NCI-H510A treated with DMSO at 0.1 percent for 48 hours (cell line): ENCODE measurements at regions not wholly inside any gene's neighbourhood (a gene's known extent, or its start where the extent isn't known, plus 50 kb on each side); places are given as distances from the start of the nearest gene placed in this dataset.

Source experiments
- DNase-seq: peaks from one replicate; lab custom pipeline; 2025; lab: John Stamatoyannopoulos, UW

DNA sequence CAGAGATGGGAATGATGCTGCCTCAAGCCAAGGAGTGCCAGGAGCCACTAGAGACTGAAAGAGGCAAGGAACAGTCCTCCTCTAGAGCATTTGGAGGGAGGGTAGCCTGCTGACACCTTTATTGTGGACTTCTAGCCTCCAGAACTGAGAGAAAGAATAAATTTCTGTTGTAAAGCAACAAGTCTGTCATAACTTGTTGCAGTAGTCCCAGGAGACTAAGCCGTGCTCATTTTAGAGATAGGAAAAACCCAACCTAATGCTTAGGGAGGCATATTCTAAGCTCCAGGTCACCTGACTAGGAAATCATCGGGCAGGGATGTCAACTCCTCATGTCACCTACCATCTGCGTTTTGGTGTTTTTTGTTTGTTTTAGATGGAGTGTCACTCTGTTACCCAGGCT, 345.4 kb upstream of the EEF2KMT start:
- DNase-seq: no peak

DNA sequence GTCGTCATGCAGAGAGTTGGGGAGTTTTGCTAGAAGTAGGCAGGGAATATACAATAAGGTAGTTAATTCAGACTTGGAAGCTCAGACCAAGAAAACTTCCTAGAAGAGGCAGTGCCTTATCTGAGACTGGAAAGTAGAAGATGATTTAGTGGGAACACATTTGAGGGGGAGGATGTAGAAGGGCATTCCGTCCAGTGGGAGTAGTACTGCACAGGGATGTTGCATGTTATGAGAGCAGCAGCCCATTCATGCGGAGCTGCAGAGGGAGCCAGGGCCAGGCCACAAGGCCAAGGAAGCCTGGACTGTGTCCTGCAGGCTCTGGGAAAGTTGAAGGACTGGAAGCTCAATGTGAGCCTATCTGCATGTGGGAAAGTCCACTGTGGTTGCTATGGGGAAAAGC, 344.5 kb upstream of the EEF2KMT start:
- DNase-seq: no peak

DNA sequence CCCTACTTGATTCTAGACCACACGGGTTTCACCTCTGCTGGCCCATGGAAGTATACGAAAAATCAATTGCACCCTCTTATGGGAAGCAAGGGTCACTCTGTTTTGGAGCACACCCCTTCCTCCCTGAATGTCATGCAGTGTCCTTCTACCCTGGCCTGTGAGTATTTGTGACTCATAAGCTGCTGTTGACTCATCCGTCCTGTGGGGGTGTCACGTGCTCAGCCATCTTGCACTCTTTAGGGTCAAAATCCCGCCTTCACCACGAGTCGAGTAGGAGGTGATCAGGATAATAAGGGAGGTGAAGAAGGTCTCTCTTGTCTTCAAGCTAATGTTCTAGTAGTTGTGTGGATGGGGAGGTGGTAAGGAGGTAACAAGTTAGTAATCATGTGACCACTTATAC, 341.0 kb upstream of the EEF2KMT start:
- no peak for DNase-seq

DNA sequence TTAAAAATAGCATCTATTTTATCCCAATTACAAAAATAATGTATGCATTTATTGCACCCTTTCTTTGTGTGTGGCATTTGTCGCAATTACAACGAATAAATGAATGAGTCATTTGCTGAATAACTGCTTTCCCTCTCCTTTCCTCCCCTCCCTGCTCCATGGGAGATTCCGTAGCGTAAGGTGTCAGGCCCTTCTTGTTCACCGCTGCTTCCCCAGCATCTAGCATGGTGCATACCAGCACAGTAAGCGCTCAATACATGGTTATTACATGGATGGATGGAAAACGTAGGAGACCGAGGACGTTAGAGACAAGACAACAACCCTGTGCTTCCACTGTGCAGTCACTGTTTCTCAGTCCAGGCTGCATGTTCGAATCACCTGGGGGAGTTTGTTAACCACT, 336.0 kb upstream of the EEF2KMT start:
- DNase-seq: no peak

DNA sequence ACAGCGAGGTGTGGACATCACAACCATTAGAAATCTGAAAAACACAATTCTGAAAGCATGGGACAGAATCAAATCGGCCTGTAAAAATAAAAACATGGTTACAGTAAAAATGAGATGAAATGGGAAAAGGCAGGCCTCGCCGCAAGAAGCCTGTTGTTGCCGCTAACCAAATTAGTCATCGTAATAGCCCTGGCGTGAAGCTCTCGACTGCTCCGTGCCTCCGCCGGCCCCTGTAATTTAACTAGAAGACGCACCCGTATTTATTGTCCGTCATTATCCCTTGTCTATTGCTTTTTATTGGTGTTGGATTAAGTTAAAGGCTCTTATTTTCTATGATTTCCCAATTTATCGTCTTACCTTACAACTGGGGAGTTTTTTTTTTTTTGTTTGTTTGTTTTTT, 334.6 kb upstream of the EEF2KMT start:
- no peak for DNase-seq

DNA sequence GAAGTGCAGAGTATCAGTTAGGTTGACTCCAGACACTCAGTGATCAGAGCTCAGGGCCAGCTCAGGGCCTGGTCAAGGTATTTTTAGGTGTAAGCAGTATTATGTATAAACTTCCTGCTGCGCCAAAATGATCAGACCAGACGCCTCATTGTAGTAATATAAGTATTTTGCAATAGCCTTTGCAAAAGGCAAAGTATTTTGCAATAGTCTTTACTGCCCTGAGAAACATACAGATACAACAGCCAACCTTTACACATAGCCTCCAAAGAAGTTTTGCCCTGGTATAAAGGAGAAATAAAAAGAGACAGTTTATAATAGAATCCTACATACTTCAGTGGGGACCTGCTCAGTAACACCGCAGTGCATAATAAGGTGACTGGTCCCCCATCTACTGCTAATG, 333.0 kb upstream of the EEF2KMT start:
- DNase-seq: no peak

DNA sequence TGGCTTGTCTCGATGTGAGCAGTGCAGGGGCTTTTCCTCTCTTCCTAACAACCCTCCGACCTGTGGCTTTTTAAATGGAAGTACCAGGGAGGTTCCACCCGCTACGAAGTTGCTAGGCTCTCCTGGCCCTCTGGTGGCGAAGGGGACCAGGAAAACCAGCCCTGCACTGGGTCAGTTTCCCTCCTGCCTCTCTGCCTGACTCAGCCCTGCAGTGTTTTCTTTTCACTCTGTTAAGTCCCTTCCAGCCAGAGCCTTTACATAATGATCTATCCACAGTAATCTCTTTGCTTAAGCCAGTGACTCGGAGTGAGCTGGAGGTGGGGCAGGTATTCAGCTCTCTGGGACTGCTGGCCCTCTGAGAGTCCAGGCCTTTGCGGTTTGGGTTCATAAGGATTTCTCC, 331.3 kb upstream of the EEF2KMT start:
- no peak for DNase-seq

DNA sequence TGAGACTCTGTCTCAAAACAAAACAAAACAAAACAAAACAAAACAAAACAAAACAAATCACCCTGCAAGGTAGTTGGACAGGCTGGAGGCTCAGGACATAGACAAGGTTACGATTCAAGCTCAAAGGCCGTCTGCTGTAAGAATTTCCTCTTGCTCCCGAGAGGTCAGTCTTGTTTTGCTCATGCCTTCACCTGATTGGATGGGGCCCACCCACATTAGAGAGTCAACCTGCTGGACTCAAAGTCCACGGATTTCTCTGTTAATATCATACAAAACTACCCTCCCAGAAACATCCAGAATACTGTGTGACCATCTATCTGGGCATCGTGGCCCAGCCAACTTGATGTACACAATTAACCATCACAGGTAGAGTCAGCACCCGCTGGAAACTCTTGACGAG, 330.0 kb upstream of the EEF2KMT start:
- no peak for DNase-seq

DNA sequence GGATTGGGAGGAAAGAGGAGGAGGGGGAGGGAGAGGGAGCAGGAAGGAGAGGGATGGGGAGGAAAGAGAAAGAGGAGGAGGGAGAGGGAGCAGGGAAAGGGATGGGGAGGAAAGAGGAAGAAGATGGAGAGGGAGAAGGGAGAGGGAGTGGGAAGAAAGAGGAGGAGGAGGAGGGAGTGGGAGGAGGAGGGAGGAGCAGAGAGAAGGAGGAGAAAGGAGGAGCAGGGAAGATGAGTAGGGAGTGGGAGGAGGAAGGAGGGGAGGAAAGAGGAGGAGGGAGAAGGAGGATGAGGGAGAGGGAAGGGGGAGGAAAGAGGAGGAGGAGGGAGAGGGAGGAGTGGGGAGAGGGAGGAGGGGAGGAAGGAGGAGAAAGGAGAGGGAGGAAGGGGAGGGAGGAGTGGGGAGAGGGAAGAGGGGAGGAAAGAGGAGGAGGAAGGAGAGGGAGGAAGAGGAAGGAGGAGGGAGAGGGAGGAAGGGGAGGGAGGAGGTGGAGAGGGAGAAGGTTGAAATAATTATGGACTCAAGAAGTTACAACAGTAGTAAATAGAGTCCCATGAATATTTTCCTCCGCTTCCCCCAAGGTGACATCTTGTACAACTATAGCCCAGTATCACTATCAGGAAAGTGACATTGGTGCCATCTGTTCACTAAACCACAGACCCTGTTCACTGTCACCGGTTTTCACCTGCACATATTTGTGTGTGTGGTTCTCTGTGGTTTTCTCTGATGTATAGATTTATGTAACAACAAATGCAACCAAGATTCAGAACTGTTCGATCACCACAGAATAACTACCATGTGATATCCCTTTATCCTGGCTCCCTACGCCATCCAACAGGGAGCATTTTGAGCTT, 325.3 kb upstream of the EEF2KMT start:
- DNase-seq: no peak

DNA sequence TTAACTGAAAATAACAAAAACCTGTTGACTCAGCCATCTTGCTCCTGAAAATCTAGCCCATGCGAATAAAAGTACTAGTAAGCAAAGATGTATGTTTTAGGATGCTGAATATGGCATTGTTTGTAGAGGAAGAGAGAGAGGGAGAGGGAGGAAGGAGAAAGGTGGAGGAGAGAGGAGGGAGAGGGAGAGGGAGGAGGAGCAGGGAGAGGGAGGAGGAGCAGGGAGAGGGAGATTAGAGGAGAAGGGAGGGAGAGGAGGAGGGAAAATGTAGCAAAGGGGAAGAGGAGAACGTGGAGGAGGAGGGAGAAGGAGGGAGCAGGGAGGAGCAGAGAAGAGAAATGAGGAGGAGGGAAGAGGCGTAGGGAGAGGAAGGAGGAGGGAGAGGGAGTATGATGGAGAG, 324.5 kb upstream of the EEF2KMT start:
- no peak for DNase-seq

DNA sequence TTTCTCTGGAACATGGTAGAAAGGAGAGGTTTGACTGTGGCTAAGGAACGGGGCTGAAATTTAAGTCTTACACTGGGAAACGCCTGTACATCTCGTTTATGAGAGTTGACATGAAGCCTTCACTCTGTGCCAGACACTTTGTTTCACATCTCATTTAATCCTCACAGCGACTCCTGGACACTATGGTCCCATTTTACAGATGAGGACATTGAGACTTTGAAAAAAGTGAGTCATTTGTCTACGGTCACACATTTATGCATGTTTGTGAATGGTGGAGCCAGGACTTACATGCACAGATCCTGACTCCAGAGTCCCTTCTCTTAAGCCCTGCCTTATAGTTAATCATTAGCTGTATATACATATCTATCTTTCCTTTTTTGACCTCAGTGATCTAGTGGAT, 318.4 kb upstream of the EEF2KMT start:
- no peak for DNase-seq

DNA sequence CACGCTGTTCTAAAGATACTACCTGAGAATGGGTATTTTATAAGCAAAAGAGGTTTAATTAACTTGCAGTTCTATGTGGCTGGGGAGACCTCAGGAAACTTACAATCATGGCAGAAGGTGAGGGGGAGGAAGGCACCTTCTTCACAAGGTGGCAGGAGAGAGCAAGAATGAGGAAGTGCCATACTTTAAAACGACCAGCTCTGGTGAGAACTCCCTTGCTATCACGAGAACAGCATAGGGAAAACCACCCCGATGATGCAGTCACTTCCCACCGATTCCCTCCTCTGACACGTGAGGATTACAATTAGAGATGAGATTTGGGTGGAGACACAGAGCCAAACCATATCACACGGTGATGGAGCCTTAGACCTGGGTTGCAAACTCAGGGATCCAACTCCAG, 317.5 kb upstream of the EEF2KMT start:
- no peak for DNase-seq

DNA sequence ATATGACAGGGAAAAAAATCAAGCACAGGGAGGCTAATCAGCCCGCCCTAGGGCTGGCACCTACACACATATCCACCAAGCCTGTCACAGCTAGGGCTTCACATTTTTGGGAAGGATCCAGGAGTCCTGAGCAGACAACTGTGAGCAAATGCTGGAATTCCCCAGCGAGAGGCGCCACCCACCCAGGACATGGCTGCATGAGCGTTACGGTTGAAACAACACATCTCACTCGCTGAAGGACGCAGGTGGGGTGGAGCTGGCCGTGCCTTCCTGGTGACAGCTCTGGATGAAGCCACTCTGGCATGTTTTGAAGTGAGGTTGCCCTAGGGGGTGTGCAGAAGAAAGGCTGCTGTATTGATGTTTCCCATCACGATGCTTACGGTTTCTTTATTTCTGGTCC, 315.1 kb upstream of the EEF2KMT start:
- no peak for DNase-seq

DNA sequence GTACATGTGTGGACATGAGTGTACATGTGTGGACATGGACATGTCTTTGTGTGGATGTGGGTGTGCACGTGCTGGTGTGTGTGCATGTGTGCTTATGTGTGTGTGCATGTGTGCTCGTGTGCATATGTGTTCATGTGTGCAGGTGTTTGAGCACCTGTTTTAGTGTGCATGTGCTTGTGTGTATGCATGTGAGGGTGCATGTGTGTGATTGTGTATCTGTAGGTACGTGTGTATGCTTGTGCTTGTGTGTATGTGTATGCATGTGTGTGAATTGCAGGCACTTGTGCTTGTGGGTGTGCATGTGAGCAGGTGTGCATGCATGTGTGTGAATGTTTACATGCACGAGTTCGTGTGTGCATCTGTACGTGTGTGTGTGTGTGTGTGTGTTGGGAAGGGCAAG, 300.6 kb upstream of the EEF2KMT start:
- no peak for DNase-seq

DNA sequence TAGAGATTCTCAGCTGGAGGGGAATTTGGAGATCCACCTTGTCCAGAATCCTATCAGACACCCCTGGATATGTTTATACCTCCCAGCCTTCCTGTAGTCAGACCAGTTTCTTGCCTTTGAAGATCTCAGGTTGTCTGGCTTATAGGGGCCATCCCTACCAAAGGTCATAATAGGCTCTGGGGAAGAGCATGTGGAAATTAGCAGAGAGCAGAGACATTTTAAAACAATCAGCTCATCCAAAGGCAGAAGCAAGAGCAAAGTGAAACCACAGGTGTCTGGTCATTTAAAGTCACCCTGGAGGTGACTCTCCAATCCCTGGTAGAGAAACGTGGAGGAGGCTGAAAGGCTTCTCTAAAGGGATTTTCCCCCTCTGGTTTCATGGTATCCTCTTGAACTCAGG, 299.3 kb upstream of the EEF2KMT start:
- DNase-seq: no peak

DNA sequence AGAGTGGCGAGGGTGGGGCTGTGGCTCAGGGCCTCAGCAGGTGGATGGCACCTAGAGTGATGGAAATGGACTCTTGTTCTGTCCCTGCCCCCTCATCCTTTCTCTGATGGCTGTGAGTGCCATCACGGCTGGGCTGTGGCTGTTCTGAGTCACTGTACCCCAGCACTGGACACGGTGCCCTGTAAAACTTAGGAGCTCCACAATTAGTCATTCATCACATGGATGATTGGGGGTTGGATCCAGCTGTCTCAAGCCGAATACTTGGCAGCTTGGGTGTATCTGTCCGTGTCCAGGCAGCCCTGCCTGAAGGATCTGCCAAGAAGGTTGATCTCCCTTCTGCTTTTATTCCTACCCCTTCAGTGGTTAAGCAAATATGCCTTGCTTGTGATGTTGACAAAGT, 295.5 kb upstream of the EEF2KMT start:
- DNase-seq: no peak

DNA sequence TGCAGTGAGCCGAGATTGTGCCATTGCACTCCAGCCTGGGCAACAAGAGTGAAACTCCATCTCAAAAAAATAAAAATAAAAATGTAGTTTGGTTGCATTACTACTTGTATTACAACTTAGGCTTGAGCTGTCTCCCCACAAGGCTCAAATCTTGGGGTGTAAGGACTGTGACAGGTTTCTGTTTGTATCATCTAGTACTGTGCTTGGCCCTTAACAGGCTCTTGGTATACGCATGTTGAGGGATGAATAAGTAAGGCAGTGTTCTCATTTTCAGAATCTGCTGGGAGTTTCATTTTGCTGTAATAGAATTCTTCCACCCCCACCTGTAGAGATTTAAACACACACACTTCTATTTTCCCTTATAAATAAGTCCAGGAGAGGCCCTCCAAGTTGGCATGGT, 289.4 kb upstream of the EEF2KMT start:
- DNase-seq: no peak

DNA sequence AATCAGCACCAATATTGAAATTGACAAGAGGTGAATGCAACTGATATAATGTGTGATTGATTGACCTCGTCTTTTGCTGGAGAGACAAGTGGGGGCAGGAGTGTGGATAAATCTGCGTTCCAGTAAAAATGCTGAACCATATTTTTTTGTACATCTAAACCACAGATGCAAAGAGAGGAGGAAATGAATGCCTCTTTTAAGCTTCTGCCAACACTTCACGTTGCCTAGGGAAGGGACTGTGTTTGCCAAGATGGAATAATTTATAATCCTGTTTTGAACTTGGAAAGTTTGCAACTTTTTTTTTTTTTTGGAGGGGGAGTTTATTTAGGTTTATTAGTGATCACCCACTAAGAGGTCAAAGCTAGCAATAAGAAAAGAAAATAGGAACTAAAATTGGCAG, 288.2 kb upstream of the EEF2KMT start:
- no peak for DNase-seq

DNA sequence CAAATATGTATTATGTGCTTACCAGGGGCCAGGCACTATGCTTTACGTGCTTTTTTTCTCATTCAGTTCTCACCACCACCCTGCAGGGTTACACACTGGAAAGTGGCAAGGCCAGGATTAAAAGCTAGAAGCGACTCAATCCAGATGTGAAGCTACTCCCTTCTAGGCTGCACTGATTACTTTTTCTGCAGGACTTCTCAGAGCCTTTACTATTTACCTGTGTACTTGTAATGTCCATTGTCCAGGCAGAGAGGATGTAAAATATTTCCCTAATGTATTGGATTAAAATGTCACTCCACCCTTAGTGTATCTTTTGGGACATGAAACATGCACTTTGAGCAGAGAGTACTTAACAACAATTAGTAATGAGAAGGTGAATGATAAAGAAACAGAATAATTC, 287.5 kb upstream of the EEF2KMT start:
- DNase-seq: no peak

DNA sequence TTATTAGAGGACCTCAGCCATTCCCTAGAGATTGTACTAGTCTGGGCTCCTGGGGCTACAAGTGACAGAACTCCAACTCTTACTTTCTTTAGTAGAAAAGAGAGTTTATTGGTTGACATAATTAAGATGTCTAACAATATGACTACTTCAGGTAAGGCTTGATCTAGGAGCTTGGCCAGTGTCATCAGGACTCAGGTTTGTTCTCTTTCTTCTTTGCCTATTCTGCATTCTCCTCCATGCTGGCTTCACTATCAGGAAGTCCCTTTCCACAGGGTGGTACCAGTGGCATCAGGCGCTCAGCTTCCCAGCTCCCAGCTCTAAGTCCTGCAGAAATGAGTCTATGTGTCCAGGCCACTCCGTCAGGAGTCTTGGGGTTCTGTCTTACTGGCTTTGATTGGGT, 286.1 kb upstream of the EEF2KMT start:
- DNase-seq: no peak

DNA sequence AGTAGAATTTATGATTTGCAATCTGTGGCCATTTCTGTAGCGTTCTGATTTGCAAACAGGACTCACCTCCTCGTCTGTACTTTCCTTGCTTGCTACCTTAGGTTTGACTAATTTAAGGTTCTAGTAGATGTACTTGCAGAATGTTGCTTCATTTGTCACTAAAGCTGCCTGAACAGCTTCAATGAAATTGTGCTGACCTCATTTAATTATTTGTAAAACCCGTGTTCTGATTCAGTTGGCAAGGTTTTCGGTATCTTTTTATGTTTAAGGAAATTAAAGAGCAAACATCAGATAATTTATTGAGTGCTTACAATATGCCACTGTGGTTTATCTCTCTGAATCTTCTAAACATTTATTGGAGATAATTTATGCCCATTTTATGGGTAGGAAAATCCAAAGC, 284.9 kb upstream of the EEF2KMT start:
- DNase-seq: no peak

DNA sequence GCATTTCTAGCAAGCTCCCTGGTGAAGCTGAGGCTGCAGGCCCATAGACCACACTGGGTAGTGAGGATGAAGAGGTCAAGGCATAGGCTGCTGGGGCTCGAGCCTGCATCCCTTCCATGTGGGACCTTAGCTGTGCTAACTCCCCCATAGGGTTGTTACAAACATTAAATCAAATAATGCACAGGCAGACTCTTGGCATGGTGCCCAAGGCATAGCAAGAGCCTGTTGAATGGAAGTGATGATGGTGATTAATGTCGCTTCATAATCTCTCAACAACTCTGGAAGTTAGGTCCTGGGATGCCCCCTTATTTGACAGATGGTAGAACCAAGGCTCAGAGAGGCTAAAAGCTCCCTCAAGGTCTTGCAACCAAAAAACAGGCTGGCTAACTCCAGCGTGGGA, 283.9 kb upstream of the EEF2KMT start:
- no peak for DNase-seq

DNA sequence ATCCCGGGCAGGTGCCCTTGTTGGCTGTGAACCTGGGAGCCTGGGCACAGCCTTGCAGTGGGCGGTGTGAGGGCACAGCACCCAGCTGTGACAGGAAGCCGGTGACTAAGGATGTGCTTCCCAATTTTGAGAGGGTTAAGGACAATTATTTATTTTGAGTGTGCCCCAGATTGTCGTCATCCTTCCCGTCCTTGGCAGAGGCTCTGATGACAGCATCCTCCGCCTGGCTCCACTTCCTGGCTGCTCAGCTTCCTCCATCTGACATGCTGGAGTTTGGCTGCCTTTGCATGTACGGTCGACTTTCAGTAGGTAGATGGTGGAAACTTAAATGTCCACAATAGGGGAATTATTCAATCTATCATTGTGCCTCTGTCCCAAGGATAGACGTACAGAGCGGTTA, 282.4 kb upstream of the EEF2KMT start:
- DNase-seq: no peak

DNA sequence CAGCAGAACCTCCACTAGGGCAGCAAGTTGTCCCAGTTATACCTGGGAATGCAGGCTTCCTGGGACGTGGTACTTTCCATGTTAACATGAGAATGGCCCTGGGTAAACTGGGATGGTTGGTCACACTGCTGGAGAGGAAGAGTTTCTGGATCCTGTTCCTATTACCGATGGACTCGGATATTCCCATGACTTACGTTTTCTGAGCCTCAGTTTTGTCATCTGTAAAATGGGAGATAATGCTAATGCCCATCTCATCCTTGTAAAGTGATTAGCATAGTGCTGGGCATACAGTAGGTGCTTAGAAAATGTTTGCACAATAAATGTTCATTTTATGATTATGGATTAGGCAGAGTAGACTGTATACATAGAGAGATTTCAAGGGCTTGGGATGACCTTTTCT, 280.9 kb upstream of the EEF2KMT start:
- no peak for DNase-seq
